Liver (tissue), 3 donors: ENCODE measurements at regions not wholly inside any gene's neighbourhood (a gene's known extent, or its start where the extent isn't known, plus 50 kb on each side); places are given as distances from the start of the nearest gene placed in this dataset.

Source experiments
- ATF3 ChIP-seq: IDR thresholded peaks from 2 replicates; pipeline ENCODE4 v1.6.1; 2016; ENCODE audit warnings: antibody characterized with exemption
- CTCF ChIP-seq: fragments of 150-350 bp; IDR thresholded peaks from 2 replicates; pipeline ENCODE4 v1.5.1; 2017; ENCODE audit warnings: improper control_type of control experiment, low read depth, low read length; ENCODE audit not compliant: missing input control
- REST ChIP-seq: IDR thresholded peaks from 2 replicates; pipeline ENCODE4 v1.6.1; 2016; ENCODE audit warnings: antibody characterized with exemption, mild to moderate bottlenecking
- donor health status: healthy.
- donor health status: healthy.

GRCh38 chr2:11923935-11924334 lies 177.5 kb downstream of the LPIN1 start:
- TF ChIP-seq CTCF (no peak), ATF3 (no peak), REST (no peak)
